Spleen (tissue), 7 donors: ENCODE measurements at regions not wholly inside any gene's neighbourhood (a gene's known extent, or its start where the extent isn't known, plus 50 kb on each side); places are given as distances from the start of the nearest gene placed in this dataset.

ENCODE experiments used
- POLR2A ChIP-seq, 3 donors: fragments of 450-650 bp; IDR thresholded peaks; one replicate each; pipeline ENCODE4 v1.5.1; 2017; ENCODE audit warnings: antibody characterized with exemption in 3 of 3, mild to moderate bottlenecking in 1 of 3
- POLR2AphosphoS5 ChIP-seq, 3 donors: sonication (generic); formaldehyde crosslinking; IDR thresholded peaks; one replicate each; pipeline ENCODE4 v1.5.1; 2017; ENCODE audit warnings: antibody characterized with exemption in 3 of 3
- TF ChIP-seq, protein P1 (sequence below), 11 experiments: fragments of 200-600 bp in 7 of 11; fragments of 450-650 bp in 4 of 11; sonication (generic) in 4 of 11; IDR thresholded peaks in 8 of 11; conservative IDR thresholded peaks in 3 of 11; 1 replicate in 7 of 11; 2 replicates in 4 of 11; pipeline versions ENCODE4 v1.4.0 to v1.8.0; 2016 to 2021; ENCODE audit warnings: antibody characterized with exemption in 11 of 11, inconsistent platforms in 4 of 11, mild to moderate bottlenecking in 1 of 11
- donor health status: DM: no; HTN: no; CAD: no; lungs with moderate emphysema.
- donor health status: DM: no; HTN: no; CAD: no.
- donor health status: DM: no; HTN: no; CAD: no.

DNA sequence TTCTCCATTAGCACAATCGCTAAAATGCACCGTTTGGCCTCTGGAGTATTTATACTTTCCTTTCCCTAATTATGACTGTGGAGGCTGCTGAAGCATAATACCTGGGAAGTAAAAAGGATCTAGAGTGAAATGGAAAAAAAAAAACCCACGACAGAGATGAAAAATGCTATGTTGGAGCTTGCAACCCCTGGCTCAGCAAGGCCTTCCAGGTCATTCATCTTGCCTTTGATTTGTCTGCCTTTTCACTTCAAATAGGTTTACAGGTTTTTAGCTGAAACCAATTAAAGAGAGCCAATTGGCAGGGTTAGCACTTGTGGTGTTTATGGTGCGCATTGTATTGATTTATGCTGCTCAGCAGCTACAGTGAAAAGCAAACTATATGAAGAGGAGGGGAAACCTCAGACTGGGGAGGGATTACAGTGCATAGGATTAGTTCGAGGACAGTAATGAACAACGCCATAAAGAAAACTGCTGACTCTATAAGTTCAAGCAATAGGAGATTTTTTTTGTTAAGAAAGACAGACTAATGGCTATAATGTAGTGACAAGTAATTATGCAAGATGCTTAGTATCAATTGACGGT lies 347.9 kb downstream of the MEIS1 start:
- TF ChIP-seq, protein P1, sequence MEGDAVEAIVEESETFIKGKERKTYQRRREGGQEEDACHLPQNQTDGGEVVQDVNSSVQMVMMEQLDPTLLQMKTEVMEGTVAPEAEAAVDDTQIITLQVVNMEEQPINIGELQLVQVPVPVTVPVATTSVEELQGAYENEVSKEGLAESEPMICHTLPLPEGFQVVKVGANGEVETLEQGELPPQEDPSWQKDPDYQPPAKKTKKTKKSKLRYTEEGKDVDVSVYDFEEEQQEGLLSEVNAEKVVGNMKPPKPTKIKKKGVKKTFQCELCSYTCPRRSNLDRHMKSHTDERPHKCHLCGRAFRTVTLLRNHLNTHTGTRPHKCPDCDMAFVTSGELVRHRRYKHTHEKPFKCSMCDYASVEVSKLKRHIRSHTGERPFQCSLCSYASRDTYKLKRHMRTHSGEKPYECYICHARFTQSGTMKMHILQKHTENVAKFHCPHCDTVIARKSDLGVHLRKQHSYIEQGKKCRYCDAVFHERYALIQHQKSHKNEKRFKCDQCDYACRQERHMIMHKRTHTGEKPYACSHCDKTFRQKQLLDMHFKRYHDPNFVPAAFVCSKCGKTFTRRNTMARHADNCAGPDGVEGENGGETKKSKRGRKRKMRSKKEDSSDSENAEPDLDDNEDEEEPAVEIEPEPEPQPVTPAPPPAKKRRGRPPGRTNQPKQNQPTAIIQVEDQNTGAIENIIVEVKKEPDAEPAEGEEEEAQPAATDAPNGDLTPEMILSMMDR (IDR thresholded peaks at IDR 0.05 in 8 of 11, conservative IDR thresholded peaks at IDR 0.05 in 3 of 11): no peak
- no peak for TF ChIP-seq POLR2A (IDR thresholded peaks at IDR 0.05)
- TF ChIP-seq POLR2AphosphoS5 (IDR thresholded peaks at IDR 0.05): no peak
